ENCODE measurements at regions not wholly inside any gene's neighbourhood (a gene's known extent, or its start where the extent isn't known, plus 50 kb on each side); places are given as distances from the start of the nearest gene placed in this dataset.

DNA sequence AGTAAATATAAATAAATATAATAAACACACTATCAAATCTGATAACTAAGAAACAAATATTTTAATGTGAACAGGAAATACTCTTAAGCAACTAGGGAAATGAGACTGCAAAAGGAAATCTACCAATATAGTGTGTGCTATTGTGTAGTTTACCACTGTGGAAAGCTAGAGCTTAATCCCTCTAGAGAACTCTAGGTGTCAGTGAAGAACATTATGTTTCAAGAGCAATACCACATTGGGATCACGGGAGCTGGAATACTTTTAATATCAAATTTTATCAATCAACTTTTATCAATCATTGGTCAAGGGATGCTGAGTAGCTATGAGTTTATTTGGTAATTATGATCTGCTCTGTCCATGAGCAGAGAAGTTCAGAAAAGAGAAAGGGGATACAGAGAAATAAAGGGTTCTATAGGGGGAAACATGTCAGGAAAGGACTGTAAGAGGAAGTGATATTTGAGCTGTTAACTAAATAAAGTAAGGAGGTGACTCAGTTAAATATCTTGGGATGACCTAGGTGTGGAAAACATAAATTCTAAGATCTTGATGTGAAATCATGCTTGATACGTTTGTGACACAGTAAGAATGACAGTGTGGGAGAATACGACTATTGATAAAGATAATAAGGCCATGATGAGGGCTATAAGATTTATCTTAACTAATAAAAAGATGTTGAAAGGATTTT lies 762.2 kb upstream of the ALCAM start:
- intact Hi-C loops (cut with DNase I) = no loop called here
- Histone ChIP-seq H3K9me3 (no peaks in the 10 kb centered on the region), H3K27me3 (no peaks in the 10 kb centered on the region)

DNA sequence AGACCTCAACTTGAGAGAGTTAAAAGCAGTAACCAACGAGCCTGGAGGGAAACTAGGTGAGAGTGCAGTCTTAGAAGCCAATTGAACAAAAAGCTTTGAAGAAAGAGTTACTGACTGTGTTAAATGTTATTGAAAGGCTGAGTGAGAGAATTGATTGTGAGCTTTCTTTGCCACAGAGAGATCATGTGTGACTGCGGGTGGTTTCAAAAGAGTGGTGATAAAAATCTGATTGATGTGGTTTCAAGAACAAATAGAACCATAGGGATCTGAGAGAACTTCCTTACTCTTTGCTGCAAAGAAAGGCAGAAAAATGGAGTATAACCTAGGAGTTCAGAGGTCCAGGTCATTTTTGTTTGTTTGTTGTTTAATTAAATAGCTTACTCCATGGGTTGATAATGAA lies 759.9 kb upstream of the ALCAM start:
- Histone ChIP-seq H3K36me3 (no peaks in the 10 kb centered on the region), H3K4me3 (no peak overlapping the region), H3K27me3 (no peaks in the 10 kb centered on the region), H3K4me1 (no peaks in the 10 kb centered on the region), H3K9me3 (no peaks in the 10 kb centered on the region), H3K27ac (no peak overlapping the region)
- DNase-seq (ENCODE audit: extremely low spot score in 2 of 2) = no peak
- TF ChIP-seq POLR2A (IDR thresholded peaks at IDR 0.05) (no peak), POLR2AphosphoS5 (IDR thresholded peaks at IDR 0.05; ENCODE audit: insufficient read depth in 1 of 2, low read depth in 1 of 2) (no peak)
- intact Hi-C loops (cut with DNase I) = no loop called here

More for the DNA sequence above, 762.2 kb upstream of the ALCAM start:
- H3K36me3 ChIP-seq = no peaks in the 10 kb centered on the region
- no peak overlapping the region for H3K4me3 ChIP-seq
- H3K4me1 ChIP-seq = no peaks in the 10 kb centered on the region
- DNase-seq (ENCODE audit: extremely low spot score in 2 of 2) = no peak
- TF ChIP-seq POLR2A (IDR thresholded peaks at IDR 0.05) (no peak), POLR2AphosphoS5 (IDR thresholded peaks at IDR 0.05; ENCODE audit: insufficient read depth in 1 of 2, low read depth in 1 of 2) (no peak)
- TF ChIP-seq, protein P1, sequence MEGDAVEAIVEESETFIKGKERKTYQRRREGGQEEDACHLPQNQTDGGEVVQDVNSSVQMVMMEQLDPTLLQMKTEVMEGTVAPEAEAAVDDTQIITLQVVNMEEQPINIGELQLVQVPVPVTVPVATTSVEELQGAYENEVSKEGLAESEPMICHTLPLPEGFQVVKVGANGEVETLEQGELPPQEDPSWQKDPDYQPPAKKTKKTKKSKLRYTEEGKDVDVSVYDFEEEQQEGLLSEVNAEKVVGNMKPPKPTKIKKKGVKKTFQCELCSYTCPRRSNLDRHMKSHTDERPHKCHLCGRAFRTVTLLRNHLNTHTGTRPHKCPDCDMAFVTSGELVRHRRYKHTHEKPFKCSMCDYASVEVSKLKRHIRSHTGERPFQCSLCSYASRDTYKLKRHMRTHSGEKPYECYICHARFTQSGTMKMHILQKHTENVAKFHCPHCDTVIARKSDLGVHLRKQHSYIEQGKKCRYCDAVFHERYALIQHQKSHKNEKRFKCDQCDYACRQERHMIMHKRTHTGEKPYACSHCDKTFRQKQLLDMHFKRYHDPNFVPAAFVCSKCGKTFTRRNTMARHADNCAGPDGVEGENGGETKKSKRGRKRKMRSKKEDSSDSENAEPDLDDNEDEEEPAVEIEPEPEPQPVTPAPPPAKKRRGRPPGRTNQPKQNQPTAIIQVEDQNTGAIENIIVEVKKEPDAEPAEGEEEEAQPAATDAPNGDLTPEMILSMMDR (IDR thresholded peaks at IDR 0.05) = no peak
- no peak overlapping the region for H3K27ac ChIP-seq

DNA sequence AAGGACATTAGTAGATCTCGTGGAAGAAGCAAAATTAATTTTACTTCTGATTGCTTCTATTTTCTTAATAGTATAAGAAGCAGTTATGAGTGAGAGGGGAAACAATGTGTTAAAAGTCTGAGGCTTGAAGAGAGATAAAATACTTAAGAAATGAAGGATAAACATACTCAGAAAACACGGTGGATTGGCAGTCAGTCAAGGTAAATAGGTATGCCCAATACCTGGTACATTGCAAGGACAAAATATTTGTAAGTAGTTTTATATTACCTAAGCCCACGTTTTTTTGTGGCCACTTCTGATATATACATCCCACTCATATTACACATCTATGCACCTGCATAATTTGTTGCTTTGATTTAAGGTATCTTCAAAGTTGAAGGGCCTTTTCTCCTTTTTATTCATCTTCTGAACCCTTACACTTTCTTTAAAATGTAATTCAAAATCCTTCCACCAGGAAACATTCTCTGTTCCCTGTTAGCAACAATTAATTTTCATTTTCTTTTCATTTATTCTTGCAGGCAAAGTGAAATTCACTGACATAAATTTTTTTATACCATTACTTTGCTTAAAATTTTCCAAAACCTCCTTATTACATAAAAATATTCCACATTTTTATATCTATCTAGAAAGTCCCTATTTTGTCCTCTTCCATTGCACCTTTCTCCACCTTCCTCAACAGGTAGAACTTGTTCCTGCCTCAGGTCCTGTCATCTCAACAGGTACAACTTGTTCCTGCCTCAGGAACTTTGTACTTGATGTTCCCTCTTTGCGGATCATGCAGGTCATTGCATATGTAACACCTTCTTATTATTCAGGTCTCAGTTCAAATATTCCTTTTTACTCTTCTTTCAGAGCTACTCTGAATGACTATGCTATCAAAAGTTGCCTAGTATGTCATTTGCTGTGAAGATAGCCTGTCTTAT lies 755.7 kb upstream of the ALCAM start:
- H3K4me1 ChIP-seq = no peaks in the 10 kb centered on the region
- no peak for DNase-seq (ENCODE audit: extremely low spot score in 2 of 2)
- no peak overlapping the region for H3K27ac ChIP-seq
- no peaks in the 10 kb centered on the region for H3K36me3 ChIP-seq
- H3K4me3 ChIP-seq = no peak overlapping the region
- intact Hi-C loops (cut with DNase I) = no loop called here
- peak in 1 of 2 donors; percentile 80 for TF ChIP-seq POLR2AphosphoS5 (IDR thresholded peaks at IDR 0.05; ENCODE audit: insufficient read depth in 1 of 2, low read depth in 1 of 2)
- TF ChIP-seq, protein P1 (IDR thresholded peaks at IDR 0.05) = no peak
- no peaks in the 10 kb centered on the region for H3K27me3 ChIP-seq
- H3K9me3 ChIP-seq = no peaks in the 10 kb centered on the region

DNA sequence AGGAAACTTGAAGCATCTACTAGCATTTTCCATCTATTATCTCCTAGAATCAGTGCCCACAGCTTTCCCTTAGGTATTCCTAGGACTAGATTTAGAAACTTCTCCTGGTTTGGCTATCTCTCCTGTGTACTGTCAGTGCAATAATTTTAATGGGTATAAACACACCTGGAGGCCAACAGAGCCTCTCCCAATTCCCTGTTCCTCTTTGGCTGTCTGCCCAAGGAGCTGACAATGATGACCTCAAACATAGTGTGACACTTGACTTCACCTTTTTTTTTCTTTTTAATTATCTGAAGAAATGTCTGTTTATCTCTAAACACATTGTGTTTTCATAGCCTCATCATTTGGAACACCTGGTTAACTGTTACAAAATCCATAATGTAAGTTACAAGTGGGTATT lies 754.5 kb upstream of the ALCAM start:
- Histone ChIP-seq H3K4me1 (no peaks in the 10 kb centered on the region), H3K9me3 (no peaks in the 10 kb centered on the region), H3K4me3 (no peak overlapping the region), H3K36me3 (no peaks in the 10 kb centered on the region), H3K27me3 (no peaks in the 10 kb centered on the region), H3K27ac (no peak overlapping the region)
- no peak for DNase-seq (ENCODE audit: extremely low spot score in 2 of 2)
- intact Hi-C loops (cut with DNase I) = no loop called here
- no peak for TF ChIP-seq POLR2AphosphoS5 (IDR thresholded peaks at IDR 0.05; ENCODE audit: insufficient read depth in 1 of 2, low read depth in 1 of 2)
- TF ChIP-seq POLR2A (IDR thresholded peaks at IDR 0.05) = no peak
- TF ChIP-seq, protein P1 (IDR thresholded peaks at IDR 0.05) = no peak

DNA sequence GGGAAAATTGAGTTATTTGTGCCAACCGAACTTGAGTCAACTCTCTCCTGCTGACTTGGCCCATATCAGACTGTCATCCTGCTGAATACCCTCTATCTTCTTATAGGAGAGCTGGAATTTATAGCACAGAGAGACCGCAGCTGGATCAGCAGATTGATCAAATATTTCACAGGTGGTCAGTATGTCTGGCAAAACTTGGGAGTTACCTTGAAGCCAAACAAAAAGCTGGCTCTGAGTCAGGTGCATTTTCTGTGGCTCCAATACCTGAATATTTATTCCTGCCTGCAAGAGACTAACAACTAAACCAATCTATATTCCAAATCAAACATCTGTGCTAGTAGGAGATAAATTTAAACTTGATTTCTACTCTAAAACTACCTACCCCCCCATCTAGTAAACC lies 752.1 kb upstream of the ALCAM start:
- Histone ChIP-seq H3K27ac (no peak overlapping the region), H3K4me1 (no peaks in the 10 kb centered on the region), H3K36me3 (no peaks in the 10 kb centered on the region), H3K4me3 (no peak overlapping the region), H3K9me3 (no peaks in the 10 kb centered on the region), H3K27me3 (no peaks in the 10 kb centered on the region)
- intact Hi-C loops (cut with DNase I) = no loop called here
- DNase-seq (ENCODE audit: extremely low spot score in 2 of 2) = no peak
- TF ChIP-seq, protein P1 (IDR thresholded peaks at IDR 0.05) = no peak
- TF ChIP-seq POLR2AphosphoS5 (IDR thresholded peaks at IDR 0.05; ENCODE audit: insufficient read depth in 1 of 2, low read depth in 1 of 2) (no peak), POLR2A (IDR thresholded peaks at IDR 0.05) (no peak)
